ENCODE measurements at regions not wholly inside any gene's neighbourhood (a gene's known extent, or its start where the extent isn't known, plus 50 kb on each side); places are given as distances from the start of the nearest gene placed in this dataset.

- DNase-seq (ENCODE audit: low spot score in 2 of 2): no peak
- Mint-ChIP-seq H3K36me3 (no peaks in the 10 kb centered on the region), H3K4me3 (no peak overlapping the region), H3K9me3 (peaks cover 16% of the 10 kb centered on the region), H3K4me1 (no peaks in the 10 kb centered on the region), H3K27ac (no peak overlapping the region)
- no peak for ATAC-seq
Measured at GRCh38 chr2:37784759-37785149, 113.3 kb upstream of the CDC42EP3 start.

DNA sequence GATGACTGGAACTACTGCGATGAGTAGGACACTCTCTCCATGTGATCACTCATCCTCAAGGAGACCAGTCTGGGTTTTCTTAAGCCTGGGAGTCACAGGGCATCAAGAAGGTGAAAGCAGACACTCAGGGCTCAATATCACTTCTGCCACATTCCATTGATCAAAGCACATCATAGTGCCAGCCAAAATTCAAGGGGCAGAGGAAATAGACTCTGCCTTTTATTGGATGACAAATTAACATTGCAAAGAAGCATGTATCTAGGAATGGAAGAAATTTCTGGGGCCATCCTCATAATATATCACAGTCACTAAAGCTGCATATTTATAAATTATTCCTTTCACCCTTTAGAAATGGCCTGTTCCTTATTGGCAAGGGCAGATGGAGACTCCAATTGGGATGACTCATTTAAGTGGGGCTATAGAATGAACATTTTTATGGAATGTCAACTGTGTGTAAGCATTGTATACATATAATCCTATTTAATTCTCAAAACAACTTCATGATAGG, 114.8 kb upstream of the CDC42EP3 start:
- Mint-ChIP-seq H3K36me3 (no peaks in the 10 kb centered on the region), H3K9me3 (peaks cover 17% of the 10 kb centered on the region), H3K4me1 (no peaks in the 10 kb centered on the region), H3K4me3 (no peak overlapping the region), H3K27ac (no peak overlapping the region)
- DNase-seq (ENCODE audit: low spot score in 2 of 2) (no peak), ATAC-seq (no peak)

DNA sequence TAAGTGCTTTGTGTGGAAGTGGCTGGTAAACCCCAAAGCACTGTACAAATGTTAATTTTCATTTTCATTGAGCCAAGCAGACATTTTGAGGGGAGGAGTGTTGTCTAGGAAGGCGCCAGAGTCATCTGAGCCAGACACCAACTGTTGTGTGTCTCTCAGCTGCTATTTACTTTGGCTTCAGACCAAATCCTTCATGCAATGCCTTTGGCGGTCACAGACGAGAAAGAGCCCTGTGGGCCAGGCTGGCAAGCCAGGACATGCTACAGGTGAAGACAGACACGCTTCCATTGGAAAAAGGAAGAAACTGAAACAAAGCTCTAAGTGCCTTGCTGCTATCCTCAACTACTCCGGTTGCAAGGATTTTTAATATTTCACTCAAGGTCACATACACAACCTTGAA, 115.4 kb upstream of the CDC42EP3 start:
- DNase-seq (ENCODE audit: low spot score in 2 of 2) (no peak), ATAC-seq (no peak)
- Mint-ChIP-seq H3K27ac (no peak overlapping the region), H3K36me3 (no peaks in the 10 kb centered on the region), H3K4me3 (no peak overlapping the region), H3K4me1 (no peaks in the 10 kb centered on the region), H3K9me3 (peaks cover 17% of the 10 kb centered on the region)

DNA sequence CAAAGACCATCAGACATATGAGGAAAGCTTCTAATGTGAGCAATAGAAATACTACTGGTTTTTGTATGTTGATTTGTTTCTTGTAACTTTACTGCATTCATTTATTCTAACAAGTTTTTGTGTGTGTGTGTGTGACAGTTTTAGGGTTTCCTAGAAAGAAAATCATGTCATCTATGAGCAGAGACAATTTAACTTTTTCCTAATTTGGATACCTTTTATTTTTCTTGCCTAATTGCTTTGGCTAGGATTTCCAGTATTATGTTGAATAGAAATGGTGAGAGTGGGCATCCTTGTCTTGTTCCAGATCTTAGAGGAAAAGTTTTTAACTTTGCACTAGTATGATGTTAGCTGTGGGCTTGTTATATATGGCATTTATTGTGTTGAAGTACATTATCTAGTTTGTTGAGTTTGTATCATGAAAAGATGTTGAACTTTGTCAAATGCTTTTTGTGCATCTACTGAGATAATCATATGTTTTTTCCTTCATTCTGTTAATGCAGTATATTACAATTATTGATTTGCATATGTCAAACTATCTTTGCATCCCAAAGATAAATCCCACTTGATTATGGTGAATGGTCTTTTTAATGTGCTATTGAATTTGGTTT, 117.3 kb upstream of the CDC42EP3 start:
- no peaks in the 10 kb centered on the region for H3K4me1 Mint-ChIP-seq
- no peaks in the 10 kb centered on the region for H3K36me3 Mint-ChIP-seq
- peaks cover 17% of the 10 kb centered on the region for H3K9me3 Mint-ChIP-seq
- ATAC-seq (no peak), DNase-seq (ENCODE audit: low spot score in 2 of 2) (no peak)
- no peak overlapping the region for H3K4me3 Mint-ChIP-seq
- no peak overlapping the region for H3K27ac Mint-ChIP-seq

- DNase-seq (ENCODE audit: low spot score in 2 of 2): no peak
- Mint-ChIP-seq H3K27ac (no peak overlapping the region), H3K36me3 (no peaks in the 10 kb centered on the region), H3K4me3 (no peak overlapping the region), H3K4me1 (no peaks in the 10 kb centered on the region), H3K9me3 (peaks cover 20% of the 10 kb centered on the region)
- no peak for ATAC-seq
Measured at GRCh38 chr2:37790019-37790418, 118.6 kb upstream of the CDC42EP3 start.

DNA sequence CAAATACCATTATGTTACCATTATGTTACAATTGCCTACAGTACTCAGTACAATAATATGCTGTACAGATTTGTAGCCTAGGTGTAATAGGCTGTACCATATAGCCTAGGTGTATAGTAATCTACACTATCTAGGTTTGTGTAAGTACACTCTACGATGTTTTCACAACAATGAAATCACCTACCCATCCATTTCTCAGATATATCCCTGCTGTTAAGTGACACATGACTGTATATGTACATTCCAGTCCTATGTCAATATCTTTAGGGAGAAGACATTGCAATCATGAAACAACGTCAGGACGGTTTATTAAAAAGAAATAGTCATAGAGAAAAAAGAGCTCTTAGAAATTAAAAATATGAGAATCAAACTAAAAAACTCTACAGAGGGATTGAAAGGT, 119.0 kb upstream of the CDC42EP3 start:
- Mint-ChIP-seq H3K27ac (no peak overlapping the region), H3K4me1 (no peaks in the 10 kb centered on the region), H3K36me3 (no peaks in the 10 kb centered on the region), H3K9me3 (peaks cover 20% of the 10 kb centered on the region), H3K4me3 (no peak overlapping the region)
- ATAC-seq (no peak), DNase-seq (ENCODE audit: low spot score in 2 of 2) (no peak)

DNA sequence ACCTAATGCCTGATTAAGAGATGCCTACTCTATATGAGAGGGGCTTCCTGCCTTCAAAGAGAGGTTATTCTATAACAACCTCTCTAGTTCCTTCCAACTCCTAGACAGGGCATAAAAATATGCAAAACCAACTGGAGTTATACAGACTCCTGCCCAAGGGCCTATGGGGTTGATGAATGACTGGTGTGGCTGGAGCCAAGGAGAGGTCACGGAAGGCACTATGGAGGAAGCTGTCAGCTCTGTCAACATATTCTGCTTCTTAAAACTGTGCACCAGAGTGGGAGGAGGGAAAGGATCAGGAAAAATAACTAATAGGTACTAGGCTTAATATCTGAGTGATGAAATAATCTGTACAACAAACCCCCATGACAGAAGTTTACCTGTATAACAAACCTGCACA, 120.9 kb upstream of the CDC42EP3 start:
- H3K9me3 Mint-ChIP-seq: peaks cover 16% of the 10 kb centered on the region
- no peak overlapping the region for H3K4me3 Mint-ChIP-seq
- H3K27ac Mint-ChIP-seq: no peak overlapping the region

DNA sequence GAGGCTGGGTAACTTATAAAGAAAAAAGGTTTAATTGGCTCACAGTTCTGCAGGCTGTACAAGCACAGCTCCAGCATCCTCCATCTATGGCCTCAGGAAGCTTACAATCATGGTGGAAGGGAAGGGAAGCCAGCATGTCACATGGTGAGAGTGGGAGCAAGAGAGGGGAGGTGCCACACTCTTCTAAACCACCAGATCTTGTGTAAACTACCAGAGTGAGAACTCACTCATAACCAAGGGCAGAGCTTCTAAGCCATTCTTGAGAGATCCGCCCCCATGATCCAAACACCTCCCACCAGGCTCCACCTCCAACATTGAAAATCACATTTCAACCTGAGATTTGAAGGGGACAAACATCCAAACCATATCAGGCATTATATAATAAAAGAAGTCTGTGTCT, 121.6 kb upstream of the CDC42EP3 start:
- H3K27ac Mint-ChIP-seq: no peak overlapping the region
- ATAC-seq (no peak), DNase-seq (ENCODE audit: low spot score in 2 of 2) (no peak)
- no peaks in the 10 kb centered on the region for H3K36me3 Mint-ChIP-seq
- no peaks in the 10 kb centered on the region for H3K4me1 Mint-ChIP-seq
- H3K9me3 Mint-ChIP-seq: peaks cover 14% of the 10 kb centered on the region
- no peak overlapping the region for H3K4me3 Mint-ChIP-seq

More for the DNA sequence above, 120.9 kb upstream of the CDC42EP3 start:
- Mint-ChIP-seq H3K4me1 (no peaks in the 10 kb centered on the region), H3K36me3 (no peaks in the 10 kb centered on the region)
- DNase-seq (ENCODE audit: low spot score in 2 of 2) (no peak), ATAC-seq (no peak)

DNA sequence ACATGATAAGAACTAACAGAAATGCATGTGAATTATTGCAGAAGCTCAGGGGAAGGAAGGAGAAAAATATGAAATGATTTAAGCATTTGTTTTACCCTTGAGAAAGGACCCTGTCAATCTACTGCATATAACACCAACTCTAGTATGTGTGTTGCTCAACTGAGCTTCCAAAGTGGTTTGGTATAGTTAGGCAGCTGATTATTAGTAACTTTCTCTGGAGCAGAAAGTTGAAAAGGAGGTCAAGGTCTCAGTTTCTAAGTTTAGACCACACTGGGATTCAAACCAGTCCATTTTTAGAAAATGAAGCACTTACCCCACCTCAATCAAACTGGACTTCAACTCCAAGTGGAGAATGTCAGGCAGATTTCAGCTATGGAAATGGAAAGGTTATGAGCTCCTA, 123.3 kb upstream of the CDC42EP3 start:
- H3K27ac Mint-ChIP-seq: no peak overlapping the region
- H3K9me3 Mint-ChIP-seq: peaks cover 4% of the 10 kb centered on the region
- no peak for DNase-seq (ENCODE audit: low spot score in 2 of 2)
- no peak for ATAC-seq
- H3K4me3 Mint-ChIP-seq: no peak overlapping the region
- no peaks in the 10 kb centered on the region for H3K4me1 Mint-ChIP-seq
- no peaks in the 10 kb centered on the region for H3K36me3 Mint-ChIP-seq

DNA sequence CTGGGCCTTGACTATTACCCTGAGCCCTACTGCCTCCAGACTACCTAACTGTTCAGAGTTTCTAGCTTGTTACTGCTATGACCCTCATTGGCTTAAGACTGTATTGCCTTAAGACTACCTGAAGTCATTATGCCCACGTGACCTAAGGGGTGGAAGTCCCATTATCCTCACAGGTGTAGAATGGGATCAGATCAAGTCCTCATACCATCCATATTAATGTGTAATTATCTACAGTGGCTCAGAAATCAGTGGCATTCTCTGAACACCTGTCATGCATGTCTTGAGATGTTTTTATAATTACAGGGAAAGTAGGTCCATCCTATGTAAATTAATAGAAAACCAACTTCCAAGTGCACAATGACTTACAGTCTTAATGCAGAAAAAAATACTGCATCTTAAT, 124.0 kb upstream of the CDC42EP3 start:
- Mint-ChIP-seq H3K9me3 (peaks cover 3% of the 10 kb centered on the region), H3K36me3 (no peaks in the 10 kb centered on the region), H3K4me1 (no peaks in the 10 kb centered on the region), H3K27ac (no peak overlapping the region), H3K4me3 (no peak overlapping the region)
- DNase-seq (ENCODE audit: low spot score in 2 of 2) (no peak), ATAC-seq (no peak)

- Mint-ChIP-seq H3K9me3 (peaks cover 3% of the 10 kb centered on the region), H3K36me3 (no peaks in the 10 kb centered on the region), H3K4me1 (no peaks in the 10 kb centered on the region), H3K27ac (no peak overlapping the region), H3K4me3 (no peak overlapping the region)
- no peak for DNase-seq (ENCODE audit: low spot score in 2 of 2)
- no peak for ATAC-seq
Measured at GRCh38 chr2:37795938-37796337, 124.5 kb upstream of the CDC42EP3 start.

DNA sequence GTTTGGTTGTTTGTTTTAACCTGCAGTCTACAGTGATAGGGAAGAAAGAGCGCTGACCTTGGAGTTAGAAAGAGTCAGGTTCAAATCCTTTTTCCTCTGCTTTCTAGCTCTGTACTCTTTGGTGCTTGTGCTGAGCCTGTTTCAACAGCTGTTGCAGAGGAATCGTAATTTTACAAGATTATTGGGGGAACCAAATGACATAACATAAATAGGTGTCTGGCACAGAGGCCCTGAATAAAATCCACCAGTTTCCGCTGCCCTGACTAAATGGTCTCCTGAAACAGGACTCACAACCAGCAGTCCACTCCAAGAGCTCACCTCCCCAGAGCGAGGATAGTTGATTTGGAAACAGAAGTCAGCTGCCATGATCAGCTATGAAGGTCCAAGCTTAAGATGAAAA, 125.0 kb upstream of the CDC42EP3 start:
- no peak for ATAC-seq
- DNase-seq (ENCODE audit: low spot score in 2 of 2): no peak
- peaks cover 3% of the 10 kb centered on the region for H3K9me3 Mint-ChIP-seq
- H3K27ac Mint-ChIP-seq: no peak overlapping the region
- H3K36me3 Mint-ChIP-seq: no peaks in the 10 kb centered on the region
- no peak overlapping the region for H3K4me3 Mint-ChIP-seq
- H3K4me1 Mint-ChIP-seq: no peaks in the 10 kb centered on the region

DNA sequence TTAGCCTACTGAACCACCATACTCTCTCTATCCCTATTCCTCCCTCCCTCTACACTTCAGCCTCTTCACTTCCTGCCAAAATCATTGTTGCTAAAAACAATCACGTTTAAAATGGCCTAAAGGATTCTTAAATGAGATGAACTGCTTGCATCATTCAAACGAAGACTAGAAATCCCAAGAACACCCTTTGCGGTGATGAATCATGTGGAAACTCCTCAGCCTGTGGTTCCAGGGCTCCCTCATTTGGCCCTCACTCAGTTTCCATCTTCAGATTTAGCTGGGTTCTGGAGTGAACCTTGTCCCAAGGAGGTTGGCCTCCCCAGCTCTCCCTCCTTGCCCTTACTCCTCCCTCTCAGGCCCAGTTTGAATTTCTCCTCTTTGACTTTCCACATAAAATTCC, 125.6 kb upstream of the CDC42EP3 start:
- Mint-ChIP-seq H3K9me3 (peaks cover 3% of the 10 kb centered on the region), H3K36me3 (no peaks in the 10 kb centered on the region), H3K4me3 (no peak overlapping the region), H3K4me1 (no peaks in the 10 kb centered on the region), H3K27ac (no peak overlapping the region)
- DNase-seq (ENCODE audit: low spot score in 2 of 2) (no peak), ATAC-seq (no peak)

GRCh38 chr2:37798315-37799005, 126.6 kb upstream of the RMDN2 start:
- H3K4me3 Mint-ChIP-seq: no peak overlapping the region
- ATAC-seq (no peak), DNase-seq (ENCODE audit: low spot score in 2 of 2) (no peak)
- peaks cover 3% of the 10 kb centered on the region for H3K9me3 Mint-ChIP-seq
- no peaks in the 10 kb centered on the region for H3K36me3 Mint-ChIP-seq
- H3K4me1 Mint-ChIP-seq: no peaks in the 10 kb centered on the region
- H3K27ac Mint-ChIP-seq: peak overlapping the region; percentile 17

DNA sequence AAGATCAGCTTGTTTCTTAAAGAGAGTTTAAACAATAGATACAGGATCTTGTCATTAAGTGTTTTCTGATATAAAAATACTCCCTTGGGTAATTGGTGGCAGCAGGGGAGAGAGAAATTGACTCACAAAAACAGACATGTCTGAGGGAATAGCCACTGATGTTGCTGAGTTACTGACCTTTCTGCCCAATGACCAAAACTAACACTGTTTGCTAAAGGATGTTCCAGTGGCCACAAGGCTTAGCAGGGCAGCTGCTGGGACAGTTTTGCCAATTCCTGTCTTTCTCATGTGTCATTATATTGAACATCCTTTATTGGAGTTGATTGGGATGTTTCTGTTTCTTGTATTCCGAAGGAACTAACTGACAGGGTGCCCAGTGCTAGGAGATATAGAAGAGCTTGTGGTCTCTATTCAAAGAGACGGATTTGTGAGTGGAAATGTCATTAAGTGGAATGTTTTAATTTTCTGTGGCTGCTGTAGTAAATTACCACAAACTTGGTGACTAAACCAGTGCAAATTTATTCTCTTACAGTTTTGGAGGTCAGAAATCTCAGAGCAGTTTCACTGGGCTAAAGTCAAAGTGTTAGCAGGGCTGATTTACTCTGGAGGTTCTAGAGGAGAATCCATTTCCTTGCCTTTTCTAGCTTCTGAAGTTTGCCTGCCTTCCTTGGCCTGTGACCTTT, 124.8 kb upstream of the RMDN2 start:
- Mint-ChIP-seq H3K4me3 (no peak overlapping the region), H3K36me3 (no peaks in the 10 kb centered on the region), H3K4me1 (no peaks in the 10 kb centered on the region), H3K9me3 (no peaks in the 10 kb centered on the region), H3K27ac (no peak overlapping the region)
- no peak for DNase-seq (ENCODE audit: low spot score in 2 of 2)
- no peak for ATAC-seq

DNA sequence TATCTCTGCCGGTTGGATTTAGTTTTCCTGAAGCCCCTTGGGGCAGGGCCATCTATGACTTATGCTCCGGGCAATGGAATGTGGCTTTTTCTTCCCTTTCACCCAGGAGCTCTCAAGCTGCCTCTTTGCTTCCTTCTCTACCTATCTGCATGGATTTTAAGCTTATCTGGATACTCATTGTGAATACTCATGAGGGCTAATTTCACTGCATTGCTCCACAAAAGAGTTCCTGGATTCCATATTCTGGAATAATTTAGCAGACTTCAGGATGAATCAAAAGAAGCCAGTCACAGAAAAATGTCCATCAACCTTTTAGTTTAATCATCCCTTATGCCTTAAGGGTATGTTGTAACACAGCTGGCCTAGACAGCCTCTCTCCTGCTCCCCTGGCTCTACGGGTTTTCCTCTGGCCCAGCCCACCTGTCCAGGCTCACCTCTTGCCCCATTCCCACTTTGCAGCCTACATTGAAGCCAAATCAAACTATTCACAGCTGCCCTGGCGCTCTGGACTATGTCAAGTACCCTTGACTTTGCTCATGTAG, 122.8 kb upstream of the RMDN2 start:
- H3K9me3 Mint-ChIP-seq: peaks cover 2% of the 10 kb centered on the region
- H3K4me3 Mint-ChIP-seq: no peak overlapping the region
- no peak for ATAC-seq
- no peaks in the 10 kb centered on the region for H3K36me3 Mint-ChIP-seq
- no peak for DNase-seq (ENCODE audit: low spot score in 2 of 2)
- H3K27ac Mint-ChIP-seq: no peak overlapping the region
- no peaks in the 10 kb centered on the region for H3K4me1 Mint-ChIP-seq

Measured in stimulated activated effector memory CD8-positive, alpha-beta T cell treated with anti-CD3 and anti-CD28 coated beads, Interleukin-12 subunit alpha, Interleukin-12 subunit beta, amount 100 ng/mL, for 72 hours (primary cell).